ENCODE measurements at regions not wholly inside any gene's neighbourhood (a gene's known extent, or its start where the extent isn't known, plus 50 kb on each side); places are given as distances from the start of the nearest gene placed in this dataset.

- WGBS (ENCODE audit: missing lambda C conversion rate), result 71% methylated on average over 4 of the region's 4 CpGs
- ATAC-seq (no peak), DNase-seq (ENCODE audit: low read depth in 1 of 2, low spot score in 1 of 2) (no peak), FAIRE-seq (no peak)
- Histone ChIP-seq H3K27ac (peak overlapping the region in 1 of 2 experiments; percentile 25; a peak in 1 of 6 replicates), H3K4me3 (no peak overlapping the region), H3K4me2 (no peak overlapping the region), H3K4me1 (peaks cover 24% of the 10 kb centered on the region), H3K9me3 (no peaks in the 10 kb centered on the region)
- ChIA-PET POLR2A (no interaction called here), CTCF (interaction anchor here (1.0 to 1.5 kb wide), 3 partner anchors 13 to 31 kb away, joined by 3 read pairs; no protein-coding TSS in a partner anchor)
- TF ChIP-seq, protein P1, sequence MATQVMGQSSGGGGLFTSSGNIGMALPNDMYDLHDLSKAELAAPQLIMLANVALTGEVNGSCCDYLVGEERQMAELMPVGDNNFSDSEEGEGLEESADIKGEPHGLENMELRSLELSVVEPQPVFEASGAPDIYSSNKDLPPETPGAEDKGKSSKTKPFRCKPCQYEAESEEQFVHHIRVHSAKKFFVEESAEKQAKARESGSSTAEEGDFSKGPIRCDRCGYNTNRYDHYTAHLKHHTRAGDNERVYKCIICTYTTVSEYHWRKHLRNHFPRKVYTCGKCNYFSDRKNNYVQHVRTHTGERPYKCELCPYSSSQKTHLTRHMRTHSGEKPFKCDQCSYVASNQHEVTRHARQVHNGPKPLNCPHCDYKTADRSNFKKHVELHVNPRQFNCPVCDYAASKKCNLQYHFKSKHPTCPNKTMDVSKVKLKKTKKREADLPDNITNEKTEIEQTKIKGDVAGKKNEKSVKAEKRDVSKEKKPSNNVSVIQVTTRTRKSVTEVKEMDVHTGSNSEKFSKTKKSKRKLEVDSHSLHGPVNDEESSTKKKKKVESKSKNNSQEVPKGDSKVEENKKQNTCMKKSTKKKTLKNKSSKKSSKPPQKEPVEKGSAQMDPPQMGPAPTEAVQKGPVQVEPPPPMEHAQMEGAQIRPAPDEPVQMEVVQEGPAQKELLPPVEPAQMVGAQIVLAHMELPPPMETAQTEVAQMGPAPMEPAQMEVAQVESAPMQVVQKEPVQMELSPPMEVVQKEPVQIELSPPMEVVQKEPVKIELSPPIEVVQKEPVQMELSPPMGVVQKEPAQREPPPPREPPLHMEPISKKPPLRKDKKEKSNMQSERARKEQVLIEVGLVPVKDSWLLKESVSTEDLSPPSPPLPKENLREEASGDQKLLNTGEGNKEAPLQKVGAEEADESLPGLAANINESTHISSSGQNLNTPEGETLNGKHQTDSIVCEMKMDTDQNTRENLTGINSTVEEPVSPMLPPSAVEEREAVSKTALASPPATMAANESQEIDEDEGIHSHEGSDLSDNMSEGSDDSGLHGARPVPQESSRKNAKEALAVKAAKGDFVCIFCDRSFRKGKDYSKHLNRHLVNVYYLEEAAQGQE (IDR thresholded peaks at IDR 0.05), result no peak
- TF ChIP-seq ZFP36 (IDR thresholded peaks at IDR 0.05; ENCODE audit: borderline replicate concordance, partially characterized antibody), result no peak
- TF ChIP-seq ZC3H11A (IDR thresholded peaks at IDR 0.05), result no peak
- TF ChIP-seq HDAC2 (IDR thresholded peaks at IDR 0.05), result no peak
- no peak for TF ChIP-seq CEBPB (IDR thresholded peaks at IDR 0.05)
- TF ChIP-seq BHLHE40 (IDR thresholded peaks at IDR 0.05; ENCODE audit: low read depth, low read length), result no peak
- TF ChIP-seq NFE2L2 (conservative IDR thresholded peaks at IDR 0.05; ENCODE audit: low read length), result no peak
- no peak for TF ChIP-seq RARB (CRISPR knock-in tag; IDR thresholded peaks at IDR 0.05)
- no peak for TF ChIP-seq HMGXB4 (CRISPR knock-in tag; IDR thresholded peaks at IDR 0.05; ENCODE audit: borderline replicate concordance)
Measured at GRCh38 chr5:135124128-135124527, 90.1 kb upstream of the PITX1 start.

GRCh38 chr5:135122797-135123196 lies 88.8 kb upstream of the PITX1 start:
- TF ChIP-seq RCOR1 (IDR thresholded peaks at IDR 0.05; ENCODE audit: low read depth, low read length) (no peak), MAFK (IDR thresholded peaks at IDR 0.05; ENCODE audit: partially characterized antibody) (peak; percentile 73)
- CTCF ChIA-PET, result no interaction called here
- no peak for FAIRE-seq
- POLR2A ChIA-PET, result no interaction called here
- no peaks in the 10 kb centered on the region for H3K9me3 ChIP-seq
- DNase-seq (ENCODE audit: low read depth in 1 of 2, low spot score in 1 of 2), result no peak
- 50% methylated on average over 1 of the region's 1 CpG for WGBS (ENCODE audit: missing lambda C conversion rate)
- peaks cover 16% of the 10 kb centered on the region for H3K4me1 ChIP-seq
- no peak for ATAC-seq
- H3K27ac ChIP-seq, result no peak overlapping the region
- H3K4me3 ChIP-seq, result no peak overlapping the region
- no peak overlapping the region for H3K4me2 ChIP-seq

DNA sequence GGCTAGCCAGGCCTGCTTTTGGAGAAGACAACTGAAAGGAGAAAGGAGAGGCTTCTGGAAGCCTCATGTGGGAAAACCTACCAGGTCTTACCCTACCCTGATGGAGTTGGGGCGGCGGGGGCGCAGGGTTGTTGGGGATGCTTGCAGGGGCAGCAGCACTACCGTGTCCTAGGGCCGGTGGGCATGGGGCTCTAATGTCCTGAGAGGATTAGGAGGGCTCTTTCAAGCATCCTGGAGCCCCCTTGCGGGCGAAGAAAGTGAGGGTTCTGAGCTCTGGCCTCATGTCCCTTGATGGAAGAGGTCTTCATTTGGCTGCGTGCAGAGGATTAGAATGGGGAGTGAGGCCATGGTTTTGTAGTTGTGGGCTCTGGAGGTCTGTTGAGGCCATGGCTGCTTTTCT lies 86.9 kb upstream of the PITX1 start:
- H3K4me1 ChIP-seq, result no peaks in the 10 kb centered on the region
- POLR2A ChIA-PET, result no interaction called here
- CTCF ChIA-PET, result interaction anchor here (2.1 kb wide), 1 partner anchor 9 kb away, joined by 7 read pairs; no protein-coding TSS in a partner anchor
- DNase-seq (ENCODE audit: low read depth in 1 of 2, low spot score in 1 of 2) (no peak), FAIRE-seq (no peak), ATAC-seq (no peak)
- 89% methylated on average over 8 of the region's 8 CpGs for WGBS (ENCODE audit: missing lambda C conversion rate)
- H3K4me3 ChIP-seq, result no peak overlapping the region
- H3K27ac ChIP-seq, result no peak overlapping the region
- no peaks in the 10 kb centered on the region for H3K9me3 ChIP-seq
- no peak for TF ChIP-seq CEBPB (IDR thresholded peaks at IDR 0.05)
- TF ChIP-seq HEYL (CRISPR knock-in tag; IDR thresholded peaks at IDR 0.05), result no peak
- TF ChIP-seq, protein P2, sequence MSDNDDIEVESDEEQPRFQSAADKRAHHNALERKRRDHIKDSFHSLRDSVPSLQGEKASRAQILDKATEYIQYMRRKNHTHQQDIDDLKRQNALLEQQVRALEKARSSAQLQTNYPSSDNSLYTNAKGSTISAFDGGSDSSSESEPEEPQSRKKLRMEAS (IDR thresholded peaks at IDR 0.05), result no peak
- TF ChIP-seq TP53 (CRISPR knock-in tag; IDR thresholded peaks at IDR 0.05), result no peak
- no peak for TF ChIP-seq HOXA7 (CRISPR knock-in tag; IDR thresholded peaks at IDR 0.05)
- no peak for TF ChIP-seq FOXS1 (CRISPR knock-in tag; IDR thresholded peaks at IDR 0.05)
- TF ChIP-seq ESRRA (IDR thresholded peaks at IDR 0.05; ENCODE audit: borderline replicate concordance, low read length), result no peak
- no peak for TF ChIP-seq POLR2AphosphoS2 (conservative IDR thresholded peaks at IDR 0.05; ENCODE audit: low read length)
- H3K4me2 ChIP-seq, result no peak overlapping the region

Data from A549 (cell line).